H9 (cell line): ENCODE measurements at regions not wholly inside any gene's neighbourhood (a gene's known extent, or its start where the extent isn't known, plus 50 kb on each side); places are given as distances from the start of the nearest gene placed in this dataset.

Experiments used
- DNase-seq: peaks from one replicate; pipeline ENCODE4 v3.0.0-alpha.2; 2017
- H2AFZ ChIP-seq: one replicate; pipeline ENCODE4 v1.6.1; 2013; ENCODE audit warnings: mild to moderate bottlenecking, low read length, control low read depth, moderate library complexity
- H2AK5ac ChIP-seq: 2 replicates; pipeline ENCODE4 v1.6.1; 2013; ENCODE audit warnings: low read length, control low read depth, mixed read lengths; ENCODE audit not compliant: insufficient read length
- H2BK120ac ChIP-seq: one replicate; pipeline ENCODE4 v1.6.1; 2013; ENCODE audit warnings: low read depth, mild to moderate bottlenecking, low read length, control low read depth, inconsistent platforms; ENCODE audit not compliant: poor library complexity, severe bottlenecking
- H2BK12ac ChIP-seq: 2 replicates; pipeline ENCODE4 v1.6.1; 2013; ENCODE audit warnings: low read length, control low read depth, mixed read lengths, low read depth; ENCODE audit not compliant: insufficient read length
- H2BK15ac ChIP-seq: 2 replicates; pipeline ENCODE4 v1.6.1; 2013; ENCODE audit warnings: low read depth, low read length, control low read depth
- H2BK20ac ChIP-seq: one replicate; pipeline ENCODE4 v1.6.1; 2013; ENCODE audit warnings: low read depth, mild to moderate bottlenecking, low read length, control low read depth, inconsistent platforms; ENCODE audit not compliant: poor library complexity, severe bottlenecking
- H2BK5ac ChIP-seq: 2 replicates; pipeline ENCODE4 v1.6.1; 2013; ENCODE audit warnings: low read length, control low read depth, mixed read lengths; ENCODE audit not compliant: insufficient read length
- H3K14ac ChIP-seq: 2 replicates; pipeline ENCODE4 v1.6.1; 2013; ENCODE audit warnings: low read length, control low read depth; ENCODE audit not compliant: insufficient read depth
- H3K18ac ChIP-seq: 2 replicates; pipeline ENCODE4 v1.6.1; 2013; ENCODE audit warnings: low read depth, mild to moderate bottlenecking, mixed read lengths, low read length, control low read depth; ENCODE audit not compliant: insufficient read length
- H3K23ac ChIP-seq: 2 replicates; pipeline ENCODE4 v1.6.1; 2013; ENCODE audit warnings: low read length, control low read depth, mixed read lengths, low read depth; ENCODE audit not compliant: insufficient read length
- H3K23me2 ChIP-seq: 2 replicates; pipeline ENCODE4 v1.6.1; 2013; ENCODE audit warnings: low read depth, mild to moderate bottlenecking, mixed read lengths, low read length, control low read depth; ENCODE audit not compliant: insufficient read length, poor library complexity, severe bottlenecking
- H3K27ac ChIP-seq: 2 replicates; pipeline ENCODE4 v1.5.1; 2013; ENCODE audit warnings: low read length, control low read depth, mixed read lengths, low read depth; ENCODE audit not compliant: insufficient read length
- H3K27me3 ChIP-seq: 2 replicates; pipeline ENCODE4 v1.6.1; 2013; ENCODE audit warnings: low read length, control low read depth, inconsistent platforms; ENCODE audit not compliant: insufficient read depth
- H3K4ac ChIP-seq: 2 replicates; pipeline ENCODE4 v1.6.1; 2013; ENCODE audit warnings: low read depth, mild to moderate bottlenecking, control low read depth, inconsistent platforms, low read length, moderate library complexity
- H3K4me1 ChIP-seq: 2 replicates; pipeline ENCODE4 v1.6.1; 2013; ENCODE audit warnings: low read length, control low read depth, inconsistent platforms; ENCODE audit not compliant: insufficient read depth
- H3K4me2 ChIP-seq: 2 replicates; pipeline ENCODE4 v1.6.1; 2013; ENCODE audit warnings: low read length, control low read depth, mixed read lengths; ENCODE audit not compliant: insufficient read length, insufficient read depth
- H3K56ac ChIP-seq: 2 replicates; pipeline ENCODE4 v1.6.1; 2013; ENCODE audit warnings: low read depth, mild to moderate bottlenecking, mixed read lengths, low read length, control low read depth; ENCODE audit not compliant: insufficient read length
- H3K79me1 ChIP-seq: 2 replicates; pipeline ENCODE4 v1.6.1; 2013; ENCODE audit warnings: low read depth, mild to moderate bottlenecking, moderate library complexity, low read length, control low read depth, inconsistent platforms; ENCODE audit not compliant: insufficient read depth, poor library complexity, severe bottlenecking
- H3K79me2 ChIP-seq: 2 replicates; pipeline ENCODE4 v1.6.1; 2013; ENCODE audit warnings: low read length, control low read depth, inconsistent platforms; ENCODE audit not compliant: insufficient read depth
- H3K9ac ChIP-seq: 2 replicates; pipeline ENCODE4 v1.6.1; 2013; ENCODE audit warnings: low read length, control low read depth, mixed read lengths; ENCODE audit not compliant: insufficient read length; ENCODE audit errors: extremely low read depth
- H3K9me3 ChIP-seq: one replicate; pipeline ENCODE4 v1.6.1; 2013; ENCODE audit warnings: low read depth, low read length, inconsistent platforms; ENCODE audit not compliant: control insufficient read depth
- H3T11ph ChIP-seq: one replicate; pipeline ENCODE4 v1.6.1; 2013; ENCODE audit warnings: mild to moderate bottlenecking, low read length, control low read depth, inconsistent platforms
- H4K20me1 ChIP-seq: one replicate; pipeline ENCODE4 v1.6.1; 2013; ENCODE audit not compliant: control insufficient read depth, insufficient read length, insufficient read depth
- H4K5ac ChIP-seq: 2 replicates; pipeline ENCODE4 v1.6.1; 2013; ENCODE audit warnings: low read depth, mild to moderate bottlenecking, mixed read lengths, low read length, control low read depth; ENCODE audit not compliant: insufficient read length
- H4K8ac ChIP-seq: replicated peaks from 2 replicates; pipeline ENCODE4 v1.6.1; 2013; ENCODE audit warnings: low read length, control low read depth, mixed read lengths, low read depth; ENCODE audit not compliant: insufficient read length
- H4K91ac ChIP-seq: 2 replicates; pipeline ENCODE4 v1.6.1; 2013; ENCODE audit warnings: low read depth, mild to moderate bottlenecking, moderate library complexity, mixed read lengths, low read length, control low read depth; ENCODE audit not compliant: insufficient read length
- H3K27ac Mint-ChIP-seq, 3 experiments: 2 replicates in 2 of 3; 3 replicates in 1 of 3; pipeline ENCODE4 v1.8.0; 2020 to 2021; ENCODE audit warnings: mixed read lengths in 3 of 3, mild to moderate bottlenecking in 1 of 3, moderate library complexity in 1 of 3
- H3K27me3 Mint-ChIP-seq: 2 replicates; pipeline ENCODE4 v1.8.0; 2021; ENCODE audit warnings: low read depth, mild to moderate bottlenecking, moderate library complexity, mixed read lengths
- H3K36me3 Mint-ChIP-seq, 3 experiments: 2 replicates in 2 of 3; 3 replicates in 1 of 3; pipeline ENCODE4 v1.8.0; 2020 to 2021; ENCODE audit warnings: low read depth in 3 of 3, mixed read lengths in 3 of 3; ENCODE audit not compliant: insufficient read depth in 1 of 3
- H3K4me1 Mint-ChIP-seq, 2 experiments: 2 replicates each; pipeline ENCODE4 v1.8.0; 2020; ENCODE audit warnings: mixed read lengths in 2 of 2
- H3K4me3 Mint-ChIP-seq, 2 experiments: 2 replicates in 1 of 2; 3 replicates in 1 of 2; pipeline ENCODE4 v1.8.0; 2020 to 2021; ENCODE audit warnings: mild to moderate bottlenecking in 2 of 2, mixed read lengths in 2 of 2, moderate library complexity in 1 of 2
- H3K9me3 Mint-ChIP-seq, 2 experiments: 2 replicates in 1 of 2; 3 replicates in 1 of 2; pipeline ENCODE4 v1.8.0; 2020; ENCODE audit warnings: mild to moderate bottlenecking in 2 of 2, mixed read lengths in 2 of 2, moderate library complexity in 1 of 2
- CTCF ChIP-seq: fragments of 200-600 bp; sonication (generic); conservative IDR thresholded peaks from 3 replicates; pipeline ENCODE4 v1.8.0; 2021; ENCODE audit warnings: antibody characterized with exemption, mild to moderate bottlenecking
- WGBS: extraction: QIAGEN DNeasy Blood & Tissue Kit; methylation state at CpG from one replicate; pipeline ENCODE4 v1.1.7; 2013; ENCODE audit warnings: missing lambda C conversion rate, low lambda C conversion rate, mixed read lengths; ENCODE audit not compliant: insufficient read length; ENCODE audit errors: extremely low coverage; 5-methylcytosine and 5-hydroxymethylcytosine counted together

GRCh38 chr10:36636879-36637278 lies 488.5 kb upstream of the ANKRD30A start:
- Histone ChIP-seq H3K9ac (no peak overlapping the region), H3K23ac (no peak overlapping the region), H3K56ac (no peak overlapping the region), H2BK120ac (no peak overlapping the region), H2BK15ac (no peak overlapping the region), H3T11ph (no peak overlapping the region), H4K91ac (no peak overlapping the region), H2BK5ac (no peak overlapping the region), H3K4me2 (no peak overlapping the region), H2AFZ (no peak overlapping the region), H2BK20ac (no peak overlapping the region), H3K79me1 (no peaks in the 10 kb centered on the region), H3K79me2 (no peaks in the 10 kb centered on the region), H4K8ac (no peak overlapping the region), H3K27ac (no peak overlapping the region), H4K20me1 (no peaks in the 10 kb centered on the region), H3K4ac (no peak overlapping the region), H3K14ac (no peak overlapping the region), H3K18ac (no peak overlapping the region), H2BK12ac (no peak overlapping the region), H4K5ac (no peak overlapping the region), H3K9me3 (no peaks in the 10 kb centered on the region), H3K23me2 (no peaks in the 10 kb centered on the region), H2AK5ac (no peak overlapping the region), H3K4me1 (no peaks in the 10 kb centered on the region), H3K27me3 (no peaks in the 10 kb centered on the region)
- DNase-seq = no peak
- H3K27me3 Mint-ChIP-seq = no peaks in the 10 kb centered on the region
- H3K4me1 Mint-ChIP-seq = no peaks in the 10 kb centered on the region
- H3K4me3 Mint-ChIP-seq = no peak overlapping the region
- no peak for TF ChIP-seq CTCF
- WGBS = no CpG with 5 or more reads among the region's 2 CpGs
- peaks cover 2 to 5% of the 10 kb centered on the region in 2 experiments; a peak in 1 of 5 replicates for H3K9me3 Mint-ChIP-seq
- no peak overlapping the region for H3K27ac Mint-ChIP-seq
- peaks cover 0 to 6% (median 0%) of the 10 kb centered on the region in 3 experiments; a peak in 1 of 7 replicates for H3K36me3 Mint-ChIP-seq
